HG03095 (cell line): ENCODE measurements at regions not wholly inside any gene's neighbourhood (a gene's known extent, or its start where the extent isn't known, plus 50 kb on each side); places are given as distances from the start of the nearest gene placed in this dataset.
"Not testable (repeated sequence)": the region's sequence is repeated elsewhere in the genome, so short reads cannot be mapped to it uniquely, and the experiment has no call there.

Experiments
- ATAC-seq: cut with Tn5 transposase; IDR thresholded peaks from one replicate; pipeline ENCODE4 v1.9.1; 2021; ENCODE audit warnings: moderate library complexity; ENCODE audit not compliant: unreplicated experiment

DNA sequence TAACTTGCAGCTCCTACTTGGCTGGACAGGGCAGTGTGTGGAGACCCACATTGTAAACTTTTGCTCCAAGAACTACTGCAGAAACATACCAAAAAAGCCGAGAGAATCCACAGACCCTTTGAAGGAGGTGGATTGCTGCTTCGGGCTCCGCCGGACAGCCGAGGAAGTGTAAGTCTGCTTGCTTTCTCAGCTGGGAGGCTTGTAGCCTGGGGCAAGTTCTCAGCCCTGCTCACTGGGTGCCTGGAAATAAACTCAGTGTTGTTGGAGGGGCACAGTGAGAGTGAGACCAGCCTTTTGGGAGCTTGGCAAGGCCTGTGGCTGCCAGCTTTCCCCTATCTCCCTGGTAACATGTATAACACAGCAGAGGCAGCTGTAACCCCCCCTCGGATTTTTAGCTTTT is 215.6 kb downstream of the SYK start:
- no peak for ATAC-seq

DNA sequence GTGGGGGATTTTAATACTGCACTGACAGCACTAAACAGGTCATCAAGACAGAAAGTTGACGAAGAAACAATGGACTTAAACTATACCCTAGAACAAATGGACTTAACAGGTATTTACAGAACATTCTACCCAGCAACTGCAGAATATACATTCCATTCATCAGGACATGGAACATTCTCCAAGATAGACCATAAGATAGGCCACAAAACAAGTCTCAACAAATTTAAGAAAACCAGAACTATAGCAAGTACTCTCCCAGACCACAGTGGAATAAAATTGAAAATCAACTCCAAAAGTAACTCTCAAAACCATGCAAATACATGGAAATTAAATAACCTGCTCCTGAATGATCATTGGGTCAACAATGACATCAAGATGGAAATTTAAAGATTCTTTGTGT is 218.3 kb downstream of the SYK start:
- not testable (repeated sequence) for ATAC-seq

DNA sequence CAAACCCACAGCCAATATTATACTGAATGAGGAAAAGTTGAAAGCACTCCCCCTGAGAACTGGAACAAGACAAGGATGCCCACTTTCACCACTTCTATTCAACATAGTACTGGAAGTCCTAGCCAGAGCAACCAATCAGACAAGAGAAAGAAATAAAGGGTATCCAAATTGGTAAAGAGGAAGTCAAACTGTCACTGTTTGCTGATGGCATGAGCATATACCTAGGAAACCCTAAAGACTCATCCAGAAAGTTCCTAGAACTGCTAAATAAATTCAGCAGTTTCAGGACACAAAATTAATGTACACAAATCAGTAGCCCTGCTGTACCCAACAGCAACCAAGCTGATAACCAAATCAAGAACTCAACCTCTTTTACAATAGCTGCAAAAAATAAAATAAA is 220.0 kb downstream of the SYK start:
- not testable (repeated sequence) for ATAC-seq

DNA sequence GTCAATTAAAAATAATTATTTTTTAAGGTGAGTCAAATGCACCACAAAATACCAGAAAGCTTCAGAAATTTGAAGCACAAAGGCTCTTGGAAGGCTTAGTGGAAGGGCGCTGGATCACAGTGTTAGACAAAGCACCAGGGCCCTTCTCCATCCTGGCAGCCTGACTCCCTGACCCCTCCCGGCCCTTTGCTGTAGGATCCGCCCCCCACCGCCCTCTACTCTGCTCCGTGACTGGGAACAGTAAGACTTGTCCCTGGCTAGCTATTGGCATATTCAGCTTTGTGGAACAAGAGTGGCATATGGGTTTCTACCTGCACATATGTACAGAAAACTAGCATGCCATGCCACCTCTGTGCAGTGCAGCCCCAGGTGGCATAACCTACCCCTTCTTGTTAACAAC is 222.1 kb downstream of the SYK start:
- no peak for ATAC-seq

DNA sequence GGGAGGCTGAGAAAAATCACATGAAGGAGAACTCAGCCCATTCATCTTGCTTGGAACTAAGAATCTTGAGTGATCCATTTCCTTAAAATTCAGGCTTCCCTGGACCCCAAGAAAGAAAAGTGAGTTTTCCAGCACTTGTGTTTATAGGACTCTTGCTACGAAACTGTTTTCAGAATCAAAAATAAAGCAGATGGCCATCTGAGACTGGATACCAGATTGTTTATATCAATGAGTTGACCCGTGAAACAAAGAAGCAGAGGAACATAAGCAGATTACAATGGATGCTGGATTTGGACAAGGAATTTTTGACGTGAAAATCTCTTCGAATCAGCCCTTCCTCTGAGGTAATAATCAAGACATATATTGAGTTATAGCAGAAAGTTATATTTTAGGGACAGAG is 223.2 kb downstream of the SYK start:
- ATAC-seq = no peak

DNA sequence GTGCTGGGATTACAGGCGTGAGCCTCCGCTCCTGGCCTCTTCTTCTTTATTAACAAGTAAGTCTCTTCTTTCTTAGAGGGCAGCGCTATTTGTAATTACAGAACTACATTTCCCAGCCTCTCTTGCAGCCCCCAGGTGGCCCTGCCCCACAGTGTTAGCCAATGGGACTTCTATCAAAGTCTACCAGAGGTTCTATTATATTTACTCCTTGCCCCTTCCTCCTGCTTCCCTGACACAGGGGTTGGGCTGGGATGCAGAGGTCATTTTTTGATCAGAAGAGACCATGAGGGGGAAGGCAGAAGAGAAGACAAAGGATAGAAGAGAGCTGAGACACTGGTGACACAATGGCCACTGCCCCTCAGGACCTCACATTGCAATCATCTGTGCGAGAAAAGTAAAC is 224.2 kb downstream of the SYK start:
- ATAC-seq = no peak

DNA sequence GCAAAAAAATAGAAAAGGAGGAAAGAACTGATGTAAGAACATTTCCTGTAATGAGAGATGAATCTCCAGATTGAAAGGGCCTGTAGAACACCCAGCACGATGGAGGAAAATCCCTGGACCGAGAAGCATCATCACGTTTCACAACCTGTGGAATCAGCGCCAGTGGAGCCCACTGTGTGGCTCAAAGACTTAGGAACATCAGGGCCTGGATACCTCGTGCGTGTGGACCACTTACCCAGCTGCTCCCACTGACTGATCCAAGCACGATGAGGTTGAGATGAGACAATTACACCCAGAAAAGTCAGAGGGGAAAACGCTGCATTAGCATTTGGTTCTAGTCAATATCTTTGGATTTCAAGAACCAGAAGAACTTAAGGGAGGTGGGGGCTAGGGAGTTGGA is 224.6 kb downstream of the SYK start:
- ATAC-seq = no peak

DNA sequence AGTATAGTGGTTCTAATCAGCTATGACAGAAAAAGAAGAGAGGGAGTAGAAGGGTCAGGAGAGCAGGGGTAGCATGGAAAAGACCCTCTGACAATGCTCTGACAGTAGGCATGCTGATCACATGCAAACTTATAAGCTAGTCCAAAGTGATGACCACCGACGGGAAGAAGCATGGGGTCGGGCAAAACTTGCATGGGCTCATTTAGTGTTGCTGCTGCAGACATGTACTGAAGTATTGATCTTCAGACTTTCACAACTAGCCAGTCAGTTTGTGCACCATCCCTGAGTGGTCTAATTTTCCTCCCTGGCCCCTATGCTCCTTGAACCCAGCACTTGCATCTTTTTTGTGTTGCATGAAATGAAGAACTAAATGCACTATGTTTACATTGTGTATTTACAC is 225.4 kb downstream of the SYK start:
- ATAC-seq = no peak

DNA sequence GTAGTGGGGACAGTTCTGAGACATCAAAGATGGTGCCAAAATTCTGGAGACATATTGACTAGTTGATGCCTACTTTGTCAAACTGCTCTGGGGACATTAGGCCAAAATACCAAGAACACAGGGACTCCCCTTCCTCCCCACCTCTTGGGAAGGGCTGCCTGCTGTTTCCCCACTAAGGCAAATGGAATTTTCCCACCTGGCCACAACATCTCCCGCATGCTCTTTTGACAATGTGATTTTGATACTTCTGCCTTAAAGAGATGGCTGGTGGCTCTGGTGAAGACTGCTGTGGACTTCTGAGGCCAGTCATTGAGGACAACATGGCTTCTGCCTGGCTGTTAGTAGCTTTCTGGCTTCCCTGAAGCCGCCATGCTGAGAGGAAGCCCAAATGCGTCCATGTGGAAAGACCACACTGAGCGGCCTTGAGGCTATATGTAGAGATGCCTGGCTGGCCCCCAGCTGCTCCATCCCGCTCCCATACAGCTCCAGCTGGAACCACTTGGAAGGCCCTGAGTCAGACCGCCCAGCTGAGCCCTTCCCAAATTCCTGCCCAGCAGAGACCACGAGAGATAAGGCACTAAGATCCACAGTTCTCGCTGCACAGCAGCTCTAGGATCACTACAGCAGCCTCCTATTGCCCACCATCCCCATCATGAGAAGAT is 226.7 kb downstream of the SYK start:
- ATAC-seq = no peak

DNA sequence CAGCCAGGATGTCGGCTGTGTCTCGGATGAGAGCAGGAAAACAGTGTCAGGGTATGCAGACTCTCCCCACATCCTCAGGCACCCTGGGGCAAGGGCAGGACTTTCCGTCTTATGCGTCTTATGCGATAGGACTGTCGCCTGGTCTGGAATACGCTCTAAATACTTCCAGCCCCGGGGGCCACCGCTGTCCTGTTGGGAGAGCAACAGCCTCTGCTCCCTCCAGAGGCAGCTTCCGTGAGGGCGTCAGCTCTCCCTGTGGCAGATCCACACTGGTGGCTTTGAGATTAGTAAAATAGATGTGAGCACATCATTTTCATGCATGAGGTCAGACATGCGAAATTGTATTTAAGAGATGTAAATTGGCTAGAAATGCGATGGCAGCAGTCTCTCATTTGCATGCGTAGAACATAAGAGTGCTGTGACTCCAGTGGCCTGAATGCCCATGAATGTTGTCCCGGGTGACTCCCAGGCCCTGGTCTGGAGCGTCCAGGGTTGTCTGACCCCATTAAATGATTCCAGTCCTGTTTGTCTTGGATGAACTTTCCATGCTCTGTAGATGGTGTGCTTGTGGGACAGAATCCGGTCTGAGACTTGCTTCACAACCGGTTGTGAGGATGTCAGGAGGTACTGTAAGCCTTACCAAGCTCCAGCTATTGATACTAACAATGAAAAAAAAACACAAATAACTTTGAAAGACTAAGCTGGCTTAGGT is 228.2 kb downstream of the SYK start:
- ATAC-seq = no peak

DNA sequence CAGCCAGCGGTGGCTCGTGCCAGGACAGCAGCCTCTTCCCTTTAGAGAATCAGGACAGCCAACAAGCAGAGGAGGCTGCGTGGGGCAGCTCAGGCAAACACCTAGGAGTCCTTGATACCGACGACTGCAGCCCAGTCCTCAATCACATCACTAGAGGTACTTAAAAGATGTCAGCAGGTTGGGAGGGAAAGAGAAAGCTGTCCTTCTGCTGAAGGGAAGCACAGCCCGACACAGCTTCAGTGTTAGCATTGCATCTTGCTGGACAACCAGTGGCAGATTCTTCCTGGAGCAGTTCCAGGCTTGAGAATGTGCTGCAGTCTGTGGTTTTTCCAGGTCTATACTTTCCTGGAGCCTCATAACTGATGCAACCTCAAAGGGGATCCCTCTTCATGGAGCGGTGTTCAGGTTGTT is 230.5 kb downstream of the SYK start:
- ATAC-seq = no peak

DNA sequence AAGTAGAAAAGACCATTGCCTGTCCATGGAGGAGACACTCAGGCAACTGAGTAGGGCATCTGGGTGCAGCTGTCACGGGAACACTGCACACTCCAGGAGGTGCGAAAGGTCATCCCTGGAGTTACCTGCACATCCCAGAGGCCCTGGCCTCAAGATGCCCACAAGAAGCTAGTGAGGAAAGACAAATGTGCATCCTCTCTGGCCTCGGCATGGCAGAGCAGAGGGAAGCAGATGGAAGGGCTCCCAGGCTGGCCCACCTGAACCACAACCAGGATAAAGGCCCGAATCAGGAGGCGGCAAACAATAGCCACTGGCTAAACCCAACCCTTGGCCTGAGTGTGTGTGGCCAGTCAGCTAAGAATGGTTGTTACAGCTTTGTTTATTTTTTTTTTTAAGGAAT is 231.7 kb downstream of the SYK start:
- ATAC-seq = no peak

DNA sequence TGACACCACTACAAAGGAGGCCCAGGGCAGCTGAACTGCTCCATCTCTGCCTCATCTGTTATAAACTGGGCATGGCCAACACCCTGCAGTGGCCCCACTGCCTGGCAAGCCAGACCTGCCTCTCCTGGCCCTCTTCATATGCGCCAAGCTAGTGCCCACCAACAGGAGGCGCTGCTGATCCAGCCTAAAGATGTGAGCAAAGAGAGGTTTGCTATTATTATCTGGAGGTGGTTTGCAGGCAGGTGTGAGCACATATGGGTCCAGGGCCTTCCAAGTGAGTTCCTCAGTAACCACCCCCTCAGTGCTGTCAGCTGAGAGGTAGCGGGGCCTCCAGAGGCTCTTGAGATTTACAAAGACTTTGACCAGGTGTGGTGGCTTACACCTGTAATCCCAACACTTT is 232.2 kb downstream of the SYK start:
- ATAC-seq = no peak

DNA sequence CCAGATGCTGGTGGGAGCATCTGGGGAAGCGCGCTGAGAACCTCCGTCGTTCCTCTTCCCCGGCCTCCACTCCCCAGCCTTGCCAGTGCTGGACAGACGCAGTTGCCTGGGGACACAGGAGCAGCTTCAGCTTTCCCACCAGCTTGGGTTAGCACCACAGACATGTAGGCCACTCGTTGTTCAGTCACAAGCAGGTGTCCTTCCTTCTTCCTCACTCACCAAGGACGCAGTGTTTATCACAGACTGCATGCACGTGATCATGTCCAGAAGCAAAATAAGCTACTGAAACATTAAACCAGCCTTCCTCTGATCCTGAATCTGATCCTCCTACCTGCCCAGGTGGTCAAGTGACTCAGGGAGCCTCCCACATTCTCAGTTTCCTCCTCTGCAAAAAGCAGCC is 232.9 kb downstream of the SYK start:
- no peak for ATAC-seq

DNA sequence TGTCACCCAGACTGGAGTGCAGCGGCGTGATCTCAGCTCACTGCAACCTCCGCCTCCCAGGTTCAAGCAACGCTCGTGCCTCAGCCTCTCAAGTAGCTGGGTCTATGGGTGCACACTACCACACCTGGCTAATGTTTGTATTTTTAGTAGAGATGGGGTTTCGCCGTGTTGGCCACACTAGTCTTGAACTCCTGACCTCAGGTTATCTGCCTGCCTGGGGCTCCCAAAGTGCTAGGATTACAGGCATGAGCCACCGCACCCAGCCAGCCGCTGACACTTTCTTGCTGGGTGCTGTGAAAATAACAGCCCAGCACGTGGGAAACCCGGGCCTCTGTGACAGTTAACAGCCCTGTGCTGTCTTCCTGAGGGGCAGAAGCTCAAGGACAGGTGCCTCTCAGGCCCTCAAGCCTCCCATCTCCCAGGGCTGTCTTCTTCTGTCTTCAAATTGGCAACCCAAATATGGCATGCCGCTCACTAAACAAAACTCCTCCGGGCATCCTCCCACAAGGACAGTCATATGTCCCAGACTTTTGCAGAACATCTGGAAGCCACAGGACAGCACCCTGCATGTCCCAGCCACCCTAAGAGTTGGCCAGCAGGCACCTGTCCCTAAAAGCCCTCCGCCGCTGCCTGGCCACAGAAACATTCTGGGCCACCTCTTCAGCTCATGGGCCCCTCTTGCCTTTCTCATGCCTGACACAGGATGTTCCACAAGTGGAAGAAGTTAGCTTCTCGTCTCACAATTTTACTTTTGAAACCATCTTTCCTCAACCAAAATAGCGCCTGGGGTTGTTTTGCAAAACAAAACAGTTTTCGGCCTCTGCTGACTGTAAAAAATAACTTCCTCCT is 233.6 kb downstream of the SYK start:
- ATAC-seq = no peak

DNA sequence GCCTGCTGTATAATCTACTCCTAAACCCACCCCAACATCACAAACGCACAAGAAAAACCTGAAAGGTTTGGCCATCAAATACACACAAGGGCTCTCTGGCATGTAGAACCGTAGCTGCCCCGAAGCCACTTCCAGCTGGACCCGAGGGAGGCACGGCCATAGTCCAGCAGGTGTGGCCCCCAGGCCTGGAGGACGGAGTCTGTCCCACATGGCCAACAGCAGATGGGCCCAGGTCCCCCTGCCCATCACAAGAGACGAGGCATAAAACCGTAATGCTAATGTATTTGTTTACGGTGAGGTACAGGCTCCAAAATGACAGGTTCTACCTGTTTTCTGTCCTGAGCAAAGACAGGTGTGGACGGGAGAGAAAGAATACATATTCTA is 234.2 kb downstream of the SYK start:
- no peak for ATAC-seq

DNA sequence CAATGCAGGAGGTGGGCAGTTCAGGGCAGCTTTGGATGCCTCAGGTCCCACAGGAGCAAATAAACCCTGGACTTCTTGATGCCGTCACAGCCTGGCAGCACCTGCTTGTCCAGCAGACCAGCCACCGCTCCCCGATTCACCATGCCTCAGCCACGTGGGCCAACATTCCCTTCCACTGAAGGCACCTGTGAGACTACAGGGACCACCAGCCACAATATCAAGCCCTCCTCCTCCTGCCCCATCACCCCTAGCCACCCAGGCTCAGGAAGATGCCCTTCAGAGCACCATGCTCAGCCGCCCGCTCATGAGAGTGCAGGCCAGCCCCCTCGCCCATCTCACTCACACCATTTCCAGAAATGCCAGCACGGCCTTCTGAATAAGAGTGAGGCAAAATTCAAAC is 234.7 kb downstream of the SYK start:
- no peak for ATAC-seq

DNA sequence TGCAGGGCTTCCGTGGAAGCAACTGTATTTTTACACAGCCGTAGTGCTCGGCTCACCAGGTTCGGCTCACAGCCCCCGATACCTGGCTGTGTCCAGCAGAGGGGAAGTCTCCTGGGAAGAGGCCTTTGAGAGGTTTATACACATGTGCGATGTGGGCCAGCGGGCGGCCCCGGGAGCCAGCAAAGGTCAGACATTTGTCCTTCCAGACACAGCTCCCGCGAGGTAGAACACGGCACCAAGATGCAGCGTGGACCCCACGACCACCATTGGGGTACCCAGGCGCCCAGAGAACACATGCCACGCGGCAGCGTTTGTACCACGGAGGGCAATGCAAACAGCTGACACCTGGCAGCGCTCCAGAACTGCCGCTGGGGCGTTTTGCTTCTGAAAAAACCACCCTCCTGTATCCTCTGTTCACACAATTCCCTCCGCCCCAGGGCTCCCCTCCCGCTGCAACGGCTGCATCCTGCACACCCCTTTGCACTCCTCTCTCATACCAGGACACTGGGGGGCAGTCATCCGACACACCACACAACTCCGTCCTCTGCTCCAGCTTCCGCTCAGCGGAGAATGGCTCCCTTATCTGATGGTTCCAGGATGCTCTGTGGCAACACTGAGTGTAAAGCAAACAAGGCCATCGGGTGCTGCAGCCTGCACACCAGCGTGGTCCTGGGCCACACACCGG is 235.3 kb downstream of the SYK start:
- ATAC-seq = no peak

DNA sequence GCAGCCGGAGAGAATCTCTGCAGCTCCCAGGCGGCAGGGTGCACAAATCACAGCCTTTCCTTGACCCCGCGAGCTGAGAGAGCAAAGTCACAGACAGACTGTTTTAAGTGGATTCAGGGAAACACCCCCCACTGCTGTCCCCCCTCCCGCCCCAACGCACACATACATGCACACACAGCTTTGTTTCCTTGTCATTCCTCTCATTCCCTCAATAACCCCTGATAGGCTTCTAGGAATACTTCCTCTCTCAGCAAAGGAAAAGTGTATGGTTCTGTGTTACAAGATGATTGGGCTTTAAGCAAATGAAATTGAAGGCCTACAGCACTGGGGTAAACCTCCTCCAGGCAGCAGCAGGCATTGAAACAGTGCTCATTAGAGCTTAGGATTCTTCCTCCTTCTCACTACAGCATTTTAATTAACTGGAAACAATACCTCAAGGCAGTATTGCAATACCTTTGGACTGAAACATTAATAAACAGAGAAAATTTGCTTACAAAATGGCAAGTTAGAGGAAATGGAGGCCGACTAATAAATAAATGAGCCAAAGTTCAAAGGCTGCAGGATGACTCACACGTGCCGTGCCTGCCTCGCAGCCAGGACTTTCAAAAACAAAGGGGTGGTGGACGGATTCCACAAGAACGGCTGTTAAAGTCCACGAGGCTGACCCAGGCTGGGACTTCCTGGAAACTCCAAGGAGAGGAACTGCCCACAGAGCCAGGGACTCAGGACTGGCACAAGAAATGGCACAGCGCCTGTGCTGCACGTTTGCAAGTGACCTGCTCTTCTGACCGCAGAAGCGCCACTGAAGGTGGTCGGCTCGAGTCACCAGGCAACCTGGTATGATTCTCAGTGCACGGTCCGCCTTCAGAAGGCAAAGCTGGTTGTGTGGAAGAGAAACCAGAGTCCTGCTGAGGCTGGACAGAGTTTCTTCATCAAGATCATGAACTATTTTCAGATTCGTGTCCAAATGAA is 236.2 kb downstream of the SYK start:
- no peak for ATAC-seq

DNA sequence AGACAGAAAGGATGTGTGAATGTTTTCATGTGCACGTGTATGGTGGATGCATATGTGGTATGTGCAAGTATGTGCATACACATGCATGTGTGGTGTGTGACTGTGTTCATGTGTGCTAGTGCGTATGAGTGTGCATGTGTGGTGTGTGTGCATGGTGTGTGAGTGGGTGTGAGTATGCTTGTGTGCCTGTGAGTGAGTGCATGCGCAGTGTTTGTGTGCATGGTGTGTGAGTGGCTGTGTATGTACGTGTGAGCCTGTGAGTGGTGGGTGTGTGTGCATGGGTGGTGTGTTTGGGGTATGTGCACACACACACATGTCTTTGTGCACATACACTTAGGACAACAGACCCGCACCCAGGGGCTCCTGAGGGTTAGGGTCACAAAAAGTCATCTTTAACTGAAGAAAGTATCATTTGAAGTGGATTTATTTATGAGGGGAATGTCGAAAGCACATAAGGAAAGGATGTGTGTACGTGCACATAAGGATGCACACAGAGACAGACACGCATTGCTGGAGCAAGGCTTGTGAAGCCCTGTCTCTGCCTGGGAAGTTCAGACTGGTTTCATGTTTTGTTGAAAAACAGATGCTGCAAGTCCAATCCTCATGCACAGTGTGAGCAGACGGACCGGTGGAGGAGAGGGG is 237.0 kb downstream of the SYK start:
- ATAC-seq = no peak
